ENCODE measurements at regions not wholly inside any gene's neighbourhood (a gene's known extent, or its start where the extent isn't known, plus 50 kb on each side); places are given as distances from the start of the nearest gene placed in this dataset.

GRCh38 chr5:57804007-57804444 lies 321.4 kb upstream of the ACTBL2 start:
- DNase-seq (ENCODE audit: low spot score), result no peak

- DNase-seq (ENCODE audit: low spot score), result no peak
These were observed 319.5 kb upstream of the ACTBL2 start for GRCh38 chr5:57802131-57802530.

GRCh38 chr5:57795203-57795602 lies 312.6 kb upstream of the ACTBL2 start:
- no peak for DNase-seq (ENCODE audit: low spot score)

GRCh38 chr5:57791875-57792274 lies 309.3 kb upstream of the ACTBL2 start:
- no peak for DNase-seq (ENCODE audit: low spot score)

GRCh38 chr5:57785946-57786345 lies 303.3 kb upstream of the ACTBL2 start:
- DNase-seq (ENCODE audit: low spot score), result no peak

- DNase-seq (ENCODE audit: low spot score), result no peak
These were observed 301.5 kb upstream of the ACTBL2 start for GRCh38 chr5:57784121-57784520.

GRCh38 chr5:57783693-57784092 lies 301.1 kb upstream of the ACTBL2 start:
- no peak for DNase-seq (ENCODE audit: low spot score)

- no peak for DNase-seq (ENCODE audit: low spot score)
These were observed 298.3 kb upstream of the ACTBL2 start for GRCh38 chr5:57780961-57781325.

GRCh38 chr5:57780306-57780960 lies 297.8 kb upstream of the ACTBL2 start:
- DNase-seq (ENCODE audit: low spot score), result no peak

GRCh38 chr5:57779383-57780223 lies 297.0 kb upstream of the ACTBL2 start:
- DNase-seq (ENCODE audit: low spot score), result no peak

GRCh38 chr5:57778501-57779091 lies 296.0 kb upstream of the ACTBL2 start:
- no peak for DNase-seq (ENCODE audit: low spot score)

- no peak for DNase-seq (ENCODE audit: low spot score)
These were observed 294.6 kb upstream of the ACTBL2 start for GRCh38 chr5:57777174-57777581.

- DNase-seq (ENCODE audit: low spot score), result no peak
These were observed 293.4 kb upstream of the ACTBL2 start for GRCh38 chr5:57776035-57776434.

- DNase-seq (ENCODE audit: low spot score), result no peak
These were observed 291.8 kb upstream of the ACTBL2 start for GRCh38 chr5:57774439-57774838.

GRCh38 chr5:57772512-57772911 lies 289.9 kb upstream of the ACTBL2 start:
- no peak for DNase-seq (ENCODE audit: low spot score)

- no peak for DNase-seq (ENCODE audit: low spot score)
These were observed 287.4 kb upstream of the ACTBL2 start for GRCh38 chr5:57770039-57770438.

- no peak for DNase-seq (ENCODE audit: low spot score)
These were observed 286.1 kb upstream of the ACTBL2 start for GRCh38 chr5:57768745-57769144.

- no peak for DNase-seq (ENCODE audit: low spot score)
These were observed 282.0 kb upstream of the ACTBL2 start for GRCh38 chr5:57764479-57765089.

- no peak for DNase-seq (ENCODE audit: low spot score)
These were observed 278.9 kb upstream of the ACTBL2 start for GRCh38 chr5:57761513-57761912.

GRCh38 chr5:57754616-57755015 lies 272.0 kb upstream of the ACTBL2 start:
- no peak for DNase-seq (ENCODE audit: low spot score)

GRCh38 chr5:57753446-57753845 lies 270.8 kb upstream of the ACTBL2 start:
- DNase-seq (ENCODE audit: low spot score), result no peak

GRCh38 chr5:57751710-57752109 lies 269.1 kb upstream of the ACTBL2 start:
- no peak for DNase-seq (ENCODE audit: low spot score)

GRCh38 chr5:57750891-57751290 lies 268.3 kb upstream of the ACTBL2 start:
- no peak for DNase-seq (ENCODE audit: low spot score)
